Ureter (tissue), 1 donor: ENCODE measurements at regions not wholly inside any gene's neighbourhood (a gene's known extent, or its start where the extent isn't known, plus 50 kb on each side); places are given as distances from the start of the nearest gene placed in this dataset.

Experiments
- DNase-seq: peaks from one replicate; pipeline ENCODE4 v3.0.0-alpha.2; 2020; ENCODE audit warnings: low spot score
- donor health status: DM: yes; HTN: yes; CAD: no.

GRCh38 chr10:28783087-28783486, 105.8 kb downstream of the BAMBI start:
- no peak for DNase-seq

GRCh38 chr10:28785018-28785417, 107.7 kb downstream of the BAMBI start:
- no peak for DNase-seq

- no peak for DNase-seq
These were observed 110.9 kb downstream of the BAMBI start for GRCh38 chr10:28788252-28788651.

DNA sequence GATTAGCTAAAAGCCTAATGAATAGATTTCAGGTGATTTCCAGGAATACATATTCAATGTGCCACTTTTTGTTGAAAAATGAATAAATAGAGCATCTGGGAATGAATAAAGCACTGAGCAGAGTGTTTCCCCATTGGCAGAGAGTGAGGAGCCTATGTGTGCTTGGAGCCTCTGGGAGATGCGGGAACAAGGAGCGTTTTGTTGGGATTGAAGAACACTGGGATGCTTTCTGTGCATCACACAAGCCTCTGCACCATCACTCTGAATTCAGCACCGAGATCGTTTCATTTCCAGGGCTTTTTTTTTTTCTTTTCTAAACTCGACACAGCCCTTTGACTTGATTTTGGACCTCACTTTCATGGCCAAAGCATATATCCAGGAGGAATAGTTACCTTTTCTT, 111.4 kb downstream of the BAMBI start:
- no peak for DNase-seq

DNA sequence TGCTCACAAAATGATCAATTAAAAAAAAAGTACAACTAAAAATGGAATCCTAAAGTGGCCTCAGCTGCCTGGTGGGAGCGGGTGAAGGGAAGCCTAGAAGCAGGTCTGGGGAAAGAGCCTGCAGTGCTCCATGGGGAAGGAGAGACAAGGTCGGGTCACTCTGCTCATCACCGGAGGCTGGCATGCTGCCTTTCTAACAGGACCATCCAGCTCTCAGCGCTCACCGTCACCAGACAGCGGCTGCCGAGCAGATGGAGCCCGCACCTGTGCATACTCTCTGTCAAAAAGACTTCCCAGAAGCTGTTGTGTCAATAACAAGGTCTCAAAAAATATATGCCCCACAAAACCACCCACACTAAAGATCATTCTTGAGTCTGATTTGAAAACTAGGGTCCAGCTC, 112.8 kb downstream of the BAMBI start:
- no peak for DNase-seq

- no peak for DNase-seq
These were observed 116.2 kb downstream of the BAMBI start for GRCh38 chr10:28793482-28793881.

DNA sequence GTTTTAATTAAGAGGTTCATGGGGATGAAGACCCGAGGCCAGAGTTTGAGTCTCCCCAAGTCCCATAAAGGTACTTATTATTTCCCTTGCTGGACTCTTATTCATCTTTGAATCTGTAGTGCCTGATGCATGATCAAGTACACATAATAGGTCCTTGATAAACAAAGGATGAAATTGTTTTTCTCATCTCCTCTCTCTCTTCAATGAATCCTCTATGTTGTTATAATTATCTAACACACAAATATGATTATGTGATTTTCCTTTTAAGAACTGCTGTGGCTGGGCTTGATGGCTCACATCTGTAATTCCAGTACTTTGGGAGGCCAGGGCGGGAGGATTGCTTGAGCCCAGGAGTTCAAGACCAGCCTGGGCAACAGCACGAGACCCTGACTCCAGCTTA, 117.7 kb downstream of the BAMBI start:
- DNase-seq = no peak

DNA sequence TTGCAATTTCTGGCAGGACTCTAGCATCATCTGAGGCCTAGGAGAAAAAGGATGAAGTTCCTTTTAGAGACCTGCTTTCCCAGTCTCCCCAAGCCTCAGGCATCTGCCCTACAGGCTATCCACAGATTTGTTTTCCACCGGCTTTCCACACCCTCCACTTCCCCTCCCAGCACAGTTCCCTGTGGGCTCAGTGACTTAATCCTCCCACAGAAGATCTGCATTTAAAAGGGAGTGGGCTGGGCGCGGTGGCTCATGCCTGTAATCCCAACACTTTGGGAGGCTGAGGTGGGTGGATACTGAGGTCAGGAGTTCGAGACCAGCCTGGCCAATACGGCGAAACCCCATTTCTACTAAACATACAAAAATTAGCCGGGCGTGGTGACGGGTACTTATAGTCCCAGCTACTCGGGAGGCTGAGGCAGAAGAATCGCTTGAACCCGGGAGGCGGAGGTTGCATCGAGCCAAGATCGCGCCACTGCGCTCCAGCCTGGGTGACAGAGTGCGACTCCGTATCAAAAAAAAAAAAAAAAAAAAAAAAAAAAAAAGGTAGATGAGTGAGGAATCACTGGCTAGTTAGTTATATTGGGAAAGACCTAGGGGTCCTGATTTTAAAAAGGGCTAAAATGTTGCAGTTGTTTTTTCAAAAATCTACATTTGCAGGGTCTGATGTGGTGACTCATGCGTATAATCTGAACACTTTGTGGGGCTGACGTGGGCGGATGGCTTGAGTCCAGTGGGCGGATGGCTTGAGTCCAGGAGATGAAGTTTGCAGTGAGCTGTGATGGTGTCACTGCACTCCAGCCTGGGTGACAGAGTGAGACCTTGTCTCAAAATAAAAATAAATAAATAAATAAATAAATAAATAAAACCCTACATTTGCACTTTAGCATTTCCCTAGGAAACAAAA, 119.5 kb downstream of the BAMBI start:
- DNase-seq = no peak

- DNase-seq = no peak
These were observed 120.6 kb downstream of the BAMBI start for GRCh38 chr10:28797904-28798371.

- no peak for DNase-seq
These were observed 121.2 kb downstream of the BAMBI start for GRCh38 chr10:28798428-28798955.

- no peak for DNase-seq
These were observed 121.6 kb downstream of the BAMBI start for GRCh38 chr10:28798964-28799363.

DNA sequence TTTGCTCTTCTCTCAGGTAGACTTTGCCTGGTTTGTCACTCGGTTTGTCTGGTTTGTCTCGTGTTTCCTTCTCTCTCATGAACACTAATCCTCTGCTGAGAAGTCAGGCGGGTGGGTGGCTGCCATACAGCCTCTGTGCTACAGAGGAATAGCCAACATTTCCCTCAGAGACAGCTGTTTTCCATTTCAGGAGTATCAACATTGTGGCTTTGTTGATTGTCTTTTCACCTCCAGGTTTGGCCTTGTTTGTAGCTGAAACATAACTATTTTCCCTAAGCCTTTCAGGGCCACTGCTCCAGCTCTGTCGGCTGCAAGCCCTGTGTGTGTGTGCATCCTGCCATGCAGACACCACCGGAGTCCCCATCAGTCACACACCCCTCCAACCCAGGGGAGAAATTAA, 122.8 kb downstream of the BAMBI start:
- no peak for DNase-seq

DNA sequence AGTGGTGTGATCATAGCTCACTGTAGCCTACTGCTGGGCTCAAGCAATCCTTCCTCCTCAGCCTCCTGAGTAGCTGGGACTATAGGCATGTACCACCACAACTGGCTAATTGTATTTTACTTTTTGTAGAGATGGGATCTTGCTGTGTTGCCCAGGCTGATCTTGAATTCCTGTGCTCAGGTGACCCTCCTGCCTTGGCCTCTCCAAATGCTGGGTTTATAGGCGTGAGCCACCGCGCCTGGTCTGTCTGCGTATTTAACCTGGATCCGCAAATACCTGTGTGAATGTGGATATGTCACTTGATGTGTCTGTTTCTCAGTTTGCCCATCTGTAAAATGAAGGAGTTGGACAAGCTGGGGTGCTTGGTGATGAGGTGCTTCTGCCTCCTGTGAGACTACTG, 123.9 kb downstream of the BAMBI start:
- no peak for DNase-seq

DNA sequence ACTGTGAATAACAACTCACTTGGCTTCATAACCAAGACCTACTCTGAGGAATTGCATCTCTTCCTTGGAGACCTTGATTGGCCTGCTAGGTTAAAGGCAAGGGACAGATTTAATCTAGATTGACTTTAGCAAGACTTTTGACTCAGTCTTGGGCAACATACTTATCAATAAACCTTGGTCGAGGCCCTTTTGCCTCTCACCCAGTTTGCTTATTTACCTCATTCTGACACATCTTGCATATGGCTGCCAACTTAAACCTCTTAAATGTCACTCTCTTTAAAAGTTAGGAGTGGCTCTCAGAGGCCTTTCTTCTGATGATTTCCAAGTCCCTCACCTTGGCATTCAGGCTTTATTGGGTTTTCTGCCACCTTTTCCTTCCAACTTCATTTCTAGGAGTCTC, 124.5 kb downstream of the BAMBI start:
- no peak for DNase-seq

DNA sequence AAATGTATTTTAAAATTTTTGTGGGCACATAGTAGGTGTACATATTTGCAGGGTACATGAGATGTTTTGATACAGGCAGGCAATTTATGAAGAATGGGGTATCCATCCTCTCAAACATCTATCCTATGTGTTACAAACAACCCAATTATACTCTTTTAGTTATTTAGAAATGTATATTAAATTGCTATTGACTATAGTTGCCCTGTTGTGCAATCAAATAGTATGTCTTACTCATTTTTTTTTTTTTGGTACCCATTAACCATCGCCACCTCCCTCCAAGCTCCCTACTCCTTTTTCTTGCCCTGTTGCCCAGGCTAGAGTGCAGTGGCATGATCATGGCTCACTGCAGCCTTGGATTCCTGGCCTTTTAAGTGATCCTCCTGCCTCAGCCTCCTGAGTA, 128.1 kb downstream of the BAMBI start:
- DNase-seq = no peak

DNA sequence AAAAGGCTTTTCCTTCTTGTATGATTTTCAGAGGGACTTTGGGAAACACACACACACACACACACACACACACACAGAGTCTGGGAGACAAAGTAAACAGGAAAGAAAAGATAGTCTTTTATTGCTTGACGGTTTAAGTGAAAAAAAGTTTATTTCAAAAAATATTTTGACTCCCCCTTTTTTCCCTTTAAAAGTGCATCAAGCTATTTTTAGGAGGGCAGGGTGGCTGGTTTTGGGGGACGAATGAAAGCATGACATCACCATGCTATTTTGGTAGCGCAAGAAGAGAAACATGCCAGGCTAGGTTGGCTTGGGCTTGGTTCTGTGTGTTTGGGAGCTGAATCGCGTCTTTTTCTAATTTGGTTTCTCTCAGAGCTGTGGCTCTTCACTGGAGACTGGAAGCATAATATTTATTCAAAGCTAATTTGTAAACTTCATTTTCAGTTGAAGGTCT, 129.2 kb downstream of the BAMBI start:
- DNase-seq = no peak

DNA sequence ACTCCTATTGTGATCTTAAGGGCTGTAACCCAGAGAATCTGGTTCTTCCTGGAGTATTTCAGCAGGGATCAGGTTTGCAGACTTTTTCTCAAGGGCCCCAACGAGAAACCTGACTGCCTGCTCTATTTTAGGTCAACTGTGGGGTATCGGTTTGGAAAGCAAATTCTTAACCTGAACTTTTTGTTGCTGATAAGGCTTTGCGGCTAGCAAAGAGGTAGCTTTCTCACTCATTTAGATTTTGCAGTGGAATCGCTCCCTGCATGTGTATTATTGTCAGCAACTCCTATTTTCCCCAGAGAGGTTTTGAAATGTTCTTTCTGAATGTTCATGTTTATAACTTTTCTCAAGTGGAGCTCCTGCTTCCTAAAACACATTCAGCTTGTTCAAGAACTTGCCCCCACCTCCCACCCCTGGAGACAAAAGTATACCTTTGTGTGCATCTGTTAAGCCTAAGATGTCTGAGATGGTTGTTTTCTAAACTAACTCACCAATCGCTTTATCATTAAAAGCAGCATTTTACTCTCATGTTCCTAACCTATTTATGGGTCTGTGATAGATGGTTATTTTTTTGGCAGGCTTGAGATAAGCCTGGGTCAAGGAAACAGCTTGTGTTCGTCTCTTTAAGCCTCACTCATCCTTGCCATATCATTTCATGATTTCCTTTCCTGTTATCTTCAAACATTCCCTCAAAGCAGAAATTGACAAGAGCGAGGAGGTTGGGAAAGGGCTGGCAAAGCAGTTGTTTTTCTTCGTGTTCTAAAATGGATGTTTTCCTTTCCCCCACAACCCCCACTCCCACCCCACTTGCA, 129.8 kb downstream of the BAMBI start:
- no peak for DNase-seq

GRCh38 chr10:28807760-28808613, 130.7 kb downstream of the BAMBI start:
- DNase-seq = no peak

GRCh38 chr10:28808693-28809092, 131.4 kb downstream of the BAMBI start:
- no peak for DNase-seq

- no peak for DNase-seq
These were observed 132.9 kb downstream of the BAMBI start for GRCh38 chr10:28810057-28810870.
